K562 (cell line): ENCODE measurements at regions not wholly inside any gene's neighbourhood (a gene's known extent, or its start where the extent isn't known, plus 50 kb on each side); places are given as distances from the start of the nearest gene placed in this dataset.

Source experiments
- EWSR1 ChIP-seq: fragments of 450-650 bp; IDR thresholded peaks from 2 replicates; pipeline ENCODE4 v1.6.1; 2018; ENCODE audit warnings: borderline replicate concordance, mild to moderate bottlenecking, low read depth, moderate library complexity; ENCODE audit not compliant: partially characterized antibody
- FOXJ3 ChIP-seq: sonication (generic); formaldehyde crosslinking; IDR thresholded peaks from 2 replicates; pipeline ENCODE4 v1.4.0; 2020; ENCODE audit warnings: mild to moderate bottlenecking, missing genetic modification reagents
- FOXM1 ChIP-seq, 2 experiments: fragments of 450-650 bp in 1 of 2; sonication (generic) in 1 of 2; formaldehyde crosslinking in 1 of 2; IDR thresholded peaks; 2 replicates each; pipeline versions ENCODE4 v1.6.1 to v1.9.0; 2017 to 2022; ENCODE audit warnings: low read depth in 2 of 2, mild to moderate bottlenecking in 2 of 2, missing genetic modification reagents in 1 of 2, moderate library complexity in 1 of 2
- MTA1 ChIP-seq: fragments of 450-650 bp; IDR thresholded peaks from 2 replicates; pipeline ENCODE4 v1.6.1; 2017; ENCODE audit warnings: borderline replicate concordance
- NONO ChIP-seq, 2 experiments: fragments of 200-400 bp in 1 of 2; fragments of 450-650 bp in 1 of 2; formaldehyde crosslinking in 1 of 2; IDR thresholded peaks; 2 replicates each; pipeline ENCODE4 v1.6.1; 2017; ENCODE audit warnings: low read depth in 2 of 2, mild to moderate bottlenecking in 2 of 2, moderate library complexity in 2 of 2, low read length in 1 of 2
- PTBP1 ChIP-seq: fragments of 200-400 bp; formaldehyde crosslinking; IDR thresholded peaks from 2 replicates; pipeline ENCODE4 v1.6.1; 2017; ENCODE audit warnings: low read depth, low read length
- ZBTB8A ChIP-seq: fragments of 450-650 bp; IDR thresholded peaks from 2 replicates; pipeline ENCODE4 v1.6.1; 2018; ENCODE audit warnings: mild to moderate bottlenecking, moderate library complexity; ENCODE audit not compliant: partially characterized antibody
- ZNF143 ChIP-seq: sonication (generic); formaldehyde crosslinking; IDR thresholded peaks from 2 replicates; pipeline ENCODE4 v1.9.0; 2022; ENCODE audit warnings: mild to moderate bottlenecking, missing genetic modification reagents
- TF ChIP-seq, protein P1 (sequence below), 3 experiments: IDR thresholded peaks in 2 of 3; conservative IDR thresholded peaks in 1 of 3; 2 replicates each; pipeline ENCODE4 v1.5.1; 2011 to 2012; ENCODE audit warnings: low read length in 3 of 3, mild to moderate bottlenecking in 3 of 3, control low read depth in 2 of 3, improper control_type of control experiment in 1 of 3, inconsistent platforms in 1 of 3, low read depth in 1 of 3, mixed read lengths in 1 of 3, moderate library complexity in 1 of 3; ENCODE audit not compliant: insufficient read depth in 2 of 3

DNA sequence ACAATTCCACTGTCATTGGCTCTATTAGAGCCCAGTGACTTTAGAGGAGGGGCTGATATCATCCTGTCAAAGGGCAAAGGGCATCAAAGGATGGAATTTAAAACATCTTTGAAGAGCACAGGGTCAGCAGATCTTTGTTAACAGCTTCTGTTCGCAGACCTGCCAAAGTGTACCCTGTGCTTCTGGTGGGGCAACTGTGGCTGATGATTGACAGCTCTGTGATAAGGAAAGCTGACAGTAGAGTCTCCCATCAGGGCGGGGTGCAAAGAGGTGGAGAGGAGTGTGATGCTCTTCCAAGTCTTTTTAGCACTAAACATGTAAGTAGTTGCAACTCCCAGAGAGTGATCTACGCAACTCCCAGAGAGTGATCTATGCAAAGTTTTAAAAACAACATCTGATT is 742.1 kb upstream of the SOX9 start:
- TF ChIP-seq PTBP1 (no peak), ZBTB8A (no peak), FOXM1 (IDR thresholded peaks at IDR 0.05; ENCODE audit: low read depth) (no peak), FOXM1 (CRISPR knock-in tag; IDR thresholded peaks at IDR 0.05; ENCODE audit: low read depth) (no peak), MTA1 (no peak), EWSR1 (no peak), NONO (IDR thresholded peaks at IDR 0.05; ENCODE audit: low read depth in 2 of 2, low read length in 1 of 2) (no peak), ZNF143 (CRISPR knock-in tag) (no peak), FOXJ3 (CRISPR knock-in tag) (no peak)
- TF ChIP-seq, protein P1, sequence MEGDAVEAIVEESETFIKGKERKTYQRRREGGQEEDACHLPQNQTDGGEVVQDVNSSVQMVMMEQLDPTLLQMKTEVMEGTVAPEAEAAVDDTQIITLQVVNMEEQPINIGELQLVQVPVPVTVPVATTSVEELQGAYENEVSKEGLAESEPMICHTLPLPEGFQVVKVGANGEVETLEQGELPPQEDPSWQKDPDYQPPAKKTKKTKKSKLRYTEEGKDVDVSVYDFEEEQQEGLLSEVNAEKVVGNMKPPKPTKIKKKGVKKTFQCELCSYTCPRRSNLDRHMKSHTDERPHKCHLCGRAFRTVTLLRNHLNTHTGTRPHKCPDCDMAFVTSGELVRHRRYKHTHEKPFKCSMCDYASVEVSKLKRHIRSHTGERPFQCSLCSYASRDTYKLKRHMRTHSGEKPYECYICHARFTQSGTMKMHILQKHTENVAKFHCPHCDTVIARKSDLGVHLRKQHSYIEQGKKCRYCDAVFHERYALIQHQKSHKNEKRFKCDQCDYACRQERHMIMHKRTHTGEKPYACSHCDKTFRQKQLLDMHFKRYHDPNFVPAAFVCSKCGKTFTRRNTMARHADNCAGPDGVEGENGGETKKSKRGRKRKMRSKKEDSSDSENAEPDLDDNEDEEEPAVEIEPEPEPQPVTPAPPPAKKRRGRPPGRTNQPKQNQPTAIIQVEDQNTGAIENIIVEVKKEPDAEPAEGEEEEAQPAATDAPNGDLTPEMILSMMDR (IDR thresholded peaks at IDR 0.05 in 2 of 3, conservative IDR thresholded peaks at IDR 0.05 in 1 of 3; ENCODE audit: insufficient read depth in 2 of 3, low read depth in 1 of 3, low read length in 3 of 3): no peak
